Activated T-helper 1 cell treated with anti-CD3 and anti-CD28 coated beads, Interleukin-12 subunit alpha, Interleukin-12 subunit beta, Interleukin-2, Interleukin-4 antibody, amounts not matched to agents 30 ng/mL and 10 ng/mL and 1 ng/mL, durations not matched to agents 14 hours and 24 hours and 36 hours (primary cell): ENCODE measurements at regions not wholly inside any gene's neighbourhood (a gene's known extent, or its start where the extent isn't known, plus 50 kb on each side); places are given as distances from the start of the nearest gene placed in this dataset.
"Not testable (repeated sequence)": the region's sequence is repeated elsewhere in the genome, so short reads cannot be mapped to it uniquely, and the experiment has no call there.

Experiments
- DNase-seq: peaks from one replicate; pipeline ENCODE4 v3.0.0; 2021; ENCODE audit warnings: low spot score
- H3K27ac Mint-ChIP-seq: one replicate; pipeline ENCODE4 v1.8.0; 2021; ENCODE audit warnings: mild to moderate bottlenecking, mixed read lengths
- H3K27me3 Mint-ChIP-seq: one replicate; pipeline ENCODE4 v1.8.0; 2022; ENCODE audit warnings: mild to moderate bottlenecking, moderate library complexity, mixed read lengths; ENCODE audit not compliant: insufficient read depth
- H3K36me3 Mint-ChIP-seq: one replicate; pipeline ENCODE4 v1.8.0; 2021; ENCODE audit warnings: low read depth, mixed read lengths
- H3K4me1 Mint-ChIP-seq: one replicate; pipeline ENCODE4 v1.8.0; 2021; ENCODE audit warnings: low read depth, mixed read lengths
- H3K4me3 Mint-ChIP-seq: one replicate; pipeline ENCODE4 v1.8.0; 2021; ENCODE audit warnings: mild to moderate bottlenecking, moderate library complexity, mixed read lengths
- H3K9me3 Mint-ChIP-seq: one replicate; pipeline ENCODE4 v1.8.0; 2021; ENCODE audit warnings: mixed read lengths
- intact Hi-C: fragments of 100-400 bp; cut with micrococcal nuclease; formaldehyde crosslinking; loops from one replicate; pipeline ENCODE4 v1.15.1; 2024

GRCh38 chr9:80763536-80763935, 925.8 kb downstream of the TLE1 start:
- H3K27ac Mint-ChIP-seq = no peak overlapping the region
- intact Hi-C loops = no loop called here
- no peaks in the 10 kb centered on the region for H3K9me3 Mint-ChIP-seq
- no peak for DNase-seq
- no peaks in the 10 kb centered on the region for H3K36me3 Mint-ChIP-seq
- H3K4me1 Mint-ChIP-seq = no peaks in the 10 kb centered on the region
- no peaks in the 10 kb centered on the region for H3K27me3 Mint-ChIP-seq
- no peak overlapping the region for H3K4me3 Mint-ChIP-seq

DNA sequence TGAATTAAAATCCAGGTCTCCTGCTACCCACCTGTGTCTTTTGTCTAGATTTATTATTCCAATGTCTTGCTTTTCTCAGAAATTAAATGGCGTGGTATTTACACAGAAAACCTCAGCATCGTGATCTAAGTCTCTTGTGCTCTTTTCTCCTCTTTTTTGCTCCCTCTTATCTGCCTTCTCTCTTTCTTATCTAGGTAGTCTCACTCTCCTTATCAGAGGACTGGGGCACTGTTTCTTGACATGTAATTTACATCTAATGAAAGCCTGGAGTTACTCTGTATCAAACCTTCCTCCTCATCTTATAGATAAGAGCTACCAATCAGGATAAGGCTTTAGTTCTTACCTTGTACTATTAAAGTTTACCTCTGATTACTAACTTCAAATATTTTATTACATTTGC, 933.8 kb downstream of the TLE1 start:
- H3K4me3 Mint-ChIP-seq = no peak overlapping the region
- no peaks in the 10 kb centered on the region for H3K4me1 Mint-ChIP-seq
- no peak overlapping the region for H3K27ac Mint-ChIP-seq
- no peaks in the 10 kb centered on the region for H3K36me3 Mint-ChIP-seq
- intact Hi-C loops = no loop called here
- no peak for DNase-seq
- no peaks in the 10 kb centered on the region for H3K27me3 Mint-ChIP-seq
- no peaks in the 10 kb centered on the region for H3K9me3 Mint-ChIP-seq

- H3K27me3 Mint-ChIP-seq, H3K36me3 Mint-ChIP-seq, H3K4me1 Mint-ChIP-seq, intact Hi-C loops, DNase-seq, H3K4me3 Mint-ChIP-seq, H3K27ac Mint-ChIP-seq: not testable (repeated sequence)
- H3K9me3 Mint-ChIP-seq = peaks cover 12% of the 10 kb centered on the region
These were observed 942.3 kb downstream of the TLE1 start for GRCh38 chr9:80747056-80747455.

DNA sequence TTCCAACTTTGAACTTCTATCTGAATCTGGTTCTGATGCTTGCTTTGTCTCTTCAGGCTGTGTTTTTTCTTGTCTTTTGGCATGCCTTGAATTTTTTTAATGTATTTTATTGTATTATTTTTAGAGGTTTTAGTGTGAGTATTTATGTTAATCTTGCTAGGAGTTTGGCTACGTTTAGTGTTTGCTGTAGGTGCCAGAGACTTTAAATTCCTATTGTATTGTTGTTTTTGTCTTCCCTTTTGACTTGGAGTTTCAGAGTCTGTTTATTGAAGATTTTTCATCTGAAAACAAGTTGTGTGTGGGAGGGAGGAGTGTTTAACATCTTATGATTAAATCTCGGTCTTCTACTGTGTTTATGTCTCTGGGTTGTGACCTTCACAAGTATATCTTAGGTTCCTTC, 956.8 kb downstream of the TLE1 start:
- Mint-ChIP-seq H3K36me3 (no peaks in the 10 kb centered on the region), H3K27me3 (no peaks in the 10 kb centered on the region), H3K4me1 (no peaks in the 10 kb centered on the region), H3K9me3 (peaks cover 13% of the 10 kb centered on the region), H3K4me3 (no peak overlapping the region), H3K27ac (no peak overlapping the region)
- intact Hi-C loops = no loop called here
- DNase-seq = no peak

DNA sequence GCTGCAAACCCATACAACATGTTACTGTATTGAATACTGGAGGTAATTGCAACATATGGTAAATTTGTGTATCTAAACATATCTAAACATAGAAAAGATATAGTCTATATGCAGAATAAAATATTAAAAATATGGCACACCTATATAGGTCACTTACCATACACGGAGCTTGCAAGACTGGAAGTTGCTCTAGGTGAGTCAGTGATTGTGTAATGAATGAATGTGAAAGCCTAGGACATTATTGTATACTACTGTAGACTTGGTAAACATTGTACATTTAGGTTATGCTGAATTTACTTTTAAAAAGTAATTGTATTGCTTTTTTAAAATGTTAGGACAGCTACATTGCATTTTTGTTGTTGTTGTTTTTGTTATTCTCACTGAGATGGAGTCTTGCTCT, 968.8 kb downstream of the TLE1 start:
- no peaks in the 10 kb centered on the region for H3K27me3 Mint-ChIP-seq
- no peak overlapping the region for H3K27ac Mint-ChIP-seq
- DNase-seq = no peak
- H3K4me3 Mint-ChIP-seq = no peak overlapping the region
- H3K36me3 Mint-ChIP-seq = no peaks in the 10 kb centered on the region
- peaks cover 20% of the 10 kb centered on the region for H3K9me3 Mint-ChIP-seq
- intact Hi-C loops = no loop called here
- H3K4me1 Mint-ChIP-seq = no peaks in the 10 kb centered on the region

- Mint-ChIP-seq H3K36me3 (no peaks in the 10 kb centered on the region), H3K27ac (no peak overlapping the region), H3K9me3 (peaks cover 8% of the 10 kb centered on the region), H3K4me1 (no peaks in the 10 kb centered on the region), H3K4me3 (no peak overlapping the region), H3K27me3 (no peaks in the 10 kb centered on the region)
- intact Hi-C loops = no loop called here
- DNase-seq = no peak
These were observed 982.2 kb downstream of the TLE1 start for GRCh38 chr9:80707120-80707519.

DNA sequence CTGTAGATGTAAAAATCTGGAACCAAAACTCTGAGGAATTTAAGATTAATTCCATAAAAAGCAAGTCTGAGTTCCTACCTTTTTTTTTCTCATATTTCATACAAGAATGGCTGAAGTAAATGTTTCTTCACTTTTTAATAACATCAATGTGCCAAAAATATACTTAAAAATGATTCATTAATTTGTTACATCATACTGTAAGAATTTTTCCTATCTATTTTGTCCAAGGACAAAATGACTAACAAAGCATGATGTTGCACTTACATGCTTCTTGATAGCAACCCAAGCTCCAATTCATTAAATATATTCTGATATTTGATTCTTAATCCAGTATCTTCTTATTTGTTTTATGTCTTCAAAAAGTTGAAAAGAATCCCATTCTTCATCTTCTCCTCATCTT, 988.3 kb downstream of the TLE1 start:
- no peak for DNase-seq
- Mint-ChIP-seq H3K27me3 (no peaks in the 10 kb centered on the region), H3K4me1 (no peaks in the 10 kb centered on the region), H3K27ac (no peak overlapping the region), H3K36me3 (no peaks in the 10 kb centered on the region), H3K9me3 (no peaks in the 10 kb centered on the region), H3K4me3 (no peak overlapping the region)
- intact Hi-C loops = no loop called here

DNA sequence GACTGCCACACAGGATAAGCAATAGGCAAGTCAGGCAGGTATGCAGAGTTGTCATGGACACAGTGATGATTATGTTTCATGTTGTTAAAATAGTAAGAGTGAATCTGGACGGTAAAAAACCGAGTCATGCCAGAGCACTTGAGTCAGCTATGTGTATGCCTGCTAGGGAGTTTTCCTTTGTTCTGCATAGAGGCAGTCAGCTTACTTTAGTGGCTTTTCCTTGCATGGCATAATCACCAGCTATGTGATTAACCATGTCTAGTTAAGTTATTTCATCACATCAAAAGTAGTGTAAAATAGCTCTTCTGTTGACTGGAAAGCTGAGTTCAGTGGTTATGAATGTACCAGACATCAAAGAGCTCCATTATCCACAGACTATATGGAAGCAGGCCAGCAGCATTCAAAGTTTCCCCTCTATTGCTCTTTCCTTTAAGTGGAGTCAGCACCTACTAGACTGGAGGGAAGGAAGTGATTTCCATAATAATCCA, 989.8 kb downstream of the TLE1 start:
- H3K9me3 Mint-ChIP-seq = no peaks in the 10 kb centered on the region
- no peaks in the 10 kb centered on the region for H3K27me3 Mint-ChIP-seq
- no peak overlapping the region for H3K4me3 Mint-ChIP-seq
- intact Hi-C loops = no loop called here
- no peaks in the 10 kb centered on the region for H3K4me1 Mint-ChIP-seq
- no peak for DNase-seq
- no peaks in the 10 kb centered on the region for H3K36me3 Mint-ChIP-seq
- no peak overlapping the region for H3K27ac Mint-ChIP-seq

DNA sequence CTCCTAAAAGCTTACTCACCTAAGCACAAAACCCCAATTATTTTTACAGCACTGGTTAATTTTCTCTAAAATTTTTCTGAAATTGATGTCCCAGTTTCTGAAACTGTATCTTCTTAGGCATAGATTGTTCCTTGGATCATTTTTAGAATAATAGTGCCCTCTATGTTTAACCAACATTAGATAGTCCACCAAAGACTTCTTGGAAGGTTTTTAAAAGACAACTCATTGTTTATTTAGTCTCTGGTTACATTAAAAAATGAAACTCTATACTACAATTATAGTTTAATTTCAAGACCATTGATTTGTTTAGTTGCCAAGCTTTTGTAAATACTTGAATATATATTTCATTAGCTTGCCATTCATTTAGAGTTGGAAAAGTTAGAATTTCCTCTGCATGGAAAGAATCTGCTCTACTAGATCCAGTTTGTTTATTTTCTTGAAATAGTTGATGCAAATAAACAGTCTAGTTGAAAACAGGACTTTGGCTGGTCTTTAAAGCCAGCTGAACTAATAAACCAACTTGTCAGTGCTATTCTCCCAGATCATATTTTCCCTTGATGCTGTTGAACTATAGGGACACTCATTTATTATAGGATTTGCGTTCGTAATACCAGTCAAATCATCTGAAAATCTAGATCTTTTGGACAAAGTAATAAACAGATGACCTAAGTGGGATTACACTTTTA, 990.5 kb downstream of the TLE1 start:
- H3K9me3 Mint-ChIP-seq = no peaks in the 10 kb centered on the region
- intact Hi-C loops = no loop called here
- no peaks in the 10 kb centered on the region for H3K4me1 Mint-ChIP-seq
- DNase-seq = no peak
- no peak overlapping the region for H3K27ac Mint-ChIP-seq
- no peaks in the 10 kb centered on the region for H3K36me3 Mint-ChIP-seq
- H3K4me3 Mint-ChIP-seq = no peak overlapping the region
- no peaks in the 10 kb centered on the region for H3K27me3 Mint-ChIP-seq

GRCh38 chr9:80692751-80693150, 996.6 kb downstream of the TLE1 start:
- Mint-ChIP-seq H3K9me3 (peaks cover 4% of the 10 kb centered on the region), H3K27ac (no peak overlapping the region), H3K36me3 (no peaks in the 10 kb centered on the region), H3K27me3 (no peaks in the 10 kb centered on the region), H3K4me1 (no peaks in the 10 kb centered on the region), H3K4me3 (no peak overlapping the region)
- intact Hi-C loops = loop anchor here (1.0 kb wide), 1 partner anchor 8 kb away; no protein-coding TSS in a partner anchor
- DNase-seq = no peak

- no peaks in the 10 kb centered on the region for H3K27me3 Mint-ChIP-seq
- H3K4me3 Mint-ChIP-seq = no peak overlapping the region
- H3K9me3 Mint-ChIP-seq = peaks cover 4% of the 10 kb centered on the region
- intact Hi-C loops = no loop called here
- no peak for DNase-seq
- H3K4me1 Mint-ChIP-seq = no peaks in the 10 kb centered on the region
- H3K36me3 Mint-ChIP-seq = no peaks in the 10 kb centered on the region
- H3K27ac Mint-ChIP-seq = no peak overlapping the region
These were observed 998.1 kb downstream of the TLE1 start for GRCh38 chr9:80691229-80691628.

DNA sequence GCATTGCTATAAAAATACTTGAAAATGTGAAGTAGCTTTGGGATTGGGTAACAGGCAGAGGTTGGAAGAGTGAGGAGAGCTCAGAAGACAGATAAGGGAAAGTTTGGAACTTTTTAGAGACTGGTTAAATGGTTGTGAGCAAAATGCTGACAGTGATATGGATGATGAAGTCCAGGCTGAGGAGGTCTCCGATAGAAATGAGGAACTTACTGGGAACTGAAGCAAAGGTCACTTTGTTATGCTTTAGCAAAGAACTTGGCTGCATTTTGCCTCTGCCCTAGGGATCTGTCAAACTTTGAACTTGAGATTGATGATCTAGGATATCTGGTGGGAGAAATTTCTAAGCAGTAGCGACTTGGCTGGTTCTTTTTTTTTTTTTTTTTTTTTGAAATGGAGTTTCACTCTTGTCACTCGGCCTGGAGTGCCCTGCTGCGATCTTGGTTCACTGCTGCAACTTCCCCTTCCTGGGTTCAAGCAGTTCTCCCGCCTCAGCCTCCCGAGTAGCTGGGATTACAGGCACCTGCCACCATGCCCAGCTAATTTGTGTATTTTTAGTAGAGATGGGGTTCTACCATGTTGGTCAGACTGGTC, 998.9 kb downstream of the TLE1 start:
- H3K27me3 Mint-ChIP-seq = no peaks in the 10 kb centered on the region
- no peak overlapping the region for H3K27ac Mint-ChIP-seq
- intact Hi-C loops = no loop called here
- DNase-seq = no peak
- no peaks in the 10 kb centered on the region for H3K4me1 Mint-ChIP-seq
- no peak overlapping the region for H3K4me3 Mint-ChIP-seq
- H3K9me3 Mint-ChIP-seq = peaks cover 4% of the 10 kb centered on the region
- H3K36me3 Mint-ChIP-seq = no peaks in the 10 kb centered on the region

DNA sequence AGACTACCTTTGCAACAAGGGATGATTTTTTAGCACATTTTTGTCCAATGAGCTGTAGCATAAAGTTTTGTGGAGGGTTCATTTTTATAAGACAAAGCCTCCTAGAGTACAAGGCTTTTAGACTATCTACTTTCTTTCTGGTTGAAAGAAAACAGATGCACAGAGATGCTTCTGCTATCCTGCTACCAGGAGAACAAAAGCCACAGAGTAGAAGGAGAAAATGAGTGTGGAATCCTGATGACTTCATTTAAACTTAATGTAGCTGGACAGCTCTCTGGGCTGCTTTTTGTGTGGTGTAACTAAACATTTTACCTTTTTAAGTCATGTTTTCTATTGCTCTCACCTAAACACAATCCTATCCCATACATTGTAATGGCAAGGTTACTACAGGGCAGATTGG, 1009.4 kb downstream of the TLE1 start:
- intact Hi-C loops = no loop called here
- Mint-ChIP-seq H3K4me3 (no peak overlapping the region), H3K4me1 (no peaks in the 10 kb centered on the region), H3K36me3 (no peaks in the 10 kb centered on the region), H3K9me3 (no peaks in the 10 kb centered on the region), H3K27ac (no peak overlapping the region), H3K27me3 (no peaks in the 10 kb centered on the region)
- no peak for DNase-seq

DNA sequence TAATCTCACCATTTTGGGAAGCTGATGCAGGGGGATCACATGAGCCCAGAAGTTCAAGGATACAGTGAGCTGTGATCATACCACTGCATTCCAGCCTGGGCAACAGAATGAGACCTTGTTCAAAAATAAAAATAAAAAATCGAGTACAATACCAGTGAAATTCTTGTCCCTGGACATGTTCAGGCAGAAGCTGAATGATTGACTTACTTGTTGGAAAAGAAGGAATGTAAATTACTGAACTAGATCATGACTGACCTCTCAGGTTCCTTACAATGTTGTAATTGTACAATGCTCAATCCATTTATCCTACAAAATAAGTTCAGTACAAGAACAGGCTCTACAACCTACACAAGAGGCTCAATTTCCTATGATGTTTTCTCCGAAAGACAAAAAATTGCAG, 1010.4 kb downstream of the TLE1 start:
- DNase-seq = no peak
- no peaks in the 10 kb centered on the region for H3K27me3 Mint-ChIP-seq
- no peak overlapping the region for H3K4me3 Mint-ChIP-seq
- H3K9me3 Mint-ChIP-seq = no peaks in the 10 kb centered on the region
- H3K4me1 Mint-ChIP-seq = no peaks in the 10 kb centered on the region
- no peak overlapping the region for H3K27ac Mint-ChIP-seq
- intact Hi-C loops = no loop called here
- H3K36me3 Mint-ChIP-seq = no peaks in the 10 kb centered on the region
